ENCODE measurements at regions not wholly inside any gene's neighbourhood (a gene's known extent, or its start where the extent isn't known, plus 50 kb on each side); places are given as distances from the start of the nearest gene placed in this dataset.

GRCh38 chr5:68396722-68397121 is 181.2 kb downstream of the PIK3R1 start:
- no peak for FAIRE-seq
- DNase-seq (ENCODE audit: insufficient read length) = no peak
- TF ChIP-seq POLR2AphosphoS5 (IDR thresholded peaks at IDR 0.05; ENCODE audit: low read depth, low read length) (no peak), POLR2A (IDR thresholded peaks at IDR 0.05; ENCODE audit: low read depth, low read length) (no peak), TAF1 (IDR thresholded peaks at IDR 0.05; ENCODE audit: borderline replicate concordance, low read depth, low read length) (no peak)

GRCh38 chr5:68398146-68398812 is 182.7 kb downstream of the PIK3R1 start:
- FAIRE-seq (no peak), DNase-seq (ENCODE audit: insufficient read length) (no peak)
- no peak for TF ChIP-seq POLR2A (IDR thresholded peaks at IDR 0.05; ENCODE audit: low read depth, low read length)

- FAIRE-seq = no peak
- no peak for TF ChIP-seq POLR2A (IDR thresholded peaks at IDR 0.05; ENCODE audit: low read depth, low read length)
- no peak for TF ChIP-seq TAF1 (IDR thresholded peaks at IDR 0.05; ENCODE audit: borderline replicate concordance, low read depth, low read length)
- no peak for TF ChIP-seq POLR2AphosphoS5 (IDR thresholded peaks at IDR 0.05; ENCODE audit: low read depth, low read length)
These were observed 187.7 kb downstream of the PIK3R1 start for GRCh38 chr5:68403301-68403700.

GRCh38 chr5:68404246-68404645 is 188.7 kb downstream of the PIK3R1 start:
- TF ChIP-seq POLR2AphosphoS5 (IDR thresholded peaks at IDR 0.05; ENCODE audit: low read depth, low read length) = no peak
- TF ChIP-seq TAF1 (IDR thresholded peaks at IDR 0.05; ENCODE audit: borderline replicate concordance, low read depth, low read length) = no peak
- no peak for TF ChIP-seq POLR2A (IDR thresholded peaks at IDR 0.05; ENCODE audit: low read depth, low read length)
- no peak for DNase-seq (ENCODE audit: insufficient read length)
- FAIRE-seq = no peak

More at GRCh38 chr5:68403301-68403700, 187.7 kb downstream of the PIK3R1 start:
- no peak for DNase-seq (ENCODE audit: insufficient read length)

- FAIRE-seq = no peak
- no peak for DNase-seq (ENCODE audit: insufficient read length)
- TF ChIP-seq TAF1 (IDR thresholded peaks at IDR 0.05; ENCODE audit: borderline replicate concordance, low read depth, low read length) (no peak), POLR2AphosphoS5 (IDR thresholded peaks at IDR 0.05; ENCODE audit: low read depth, low read length) (no peak), POLR2A (IDR thresholded peaks at IDR 0.05; ENCODE audit: low read depth, low read length) (no peak)
These were observed 189.6 kb downstream of the PIK3R1 start for GRCh38 chr5:68405026-68405684.

GRCh38 chr5:68405784-68406743 is 190.5 kb downstream of the PIK3R1 start:
- FAIRE-seq (no peak), DNase-seq (ENCODE audit: insufficient read length) (no peak)

GRCh38 chr5:68406767-68407241 is 191.2 kb downstream of the PIK3R1 start:
- FAIRE-seq (peak; percentile 89), DNase-seq (ENCODE audit: insufficient read length) (peak; percentile 29)
- TF ChIP-seq POLR2A (IDR thresholded peaks at IDR 0.05; ENCODE audit: low read depth, low read length) (no peak), POLR2AphosphoS5 (IDR thresholded peaks at IDR 0.05; ENCODE audit: low read depth, low read length) (no peak), TAF1 (IDR thresholded peaks at IDR 0.05; ENCODE audit: borderline replicate concordance, low read depth, low read length) (no peak)

More at GRCh38 chr5:68405784-68406743, 190.5 kb downstream of the PIK3R1 start:
- TF ChIP-seq POLR2A (IDR thresholded peaks at IDR 0.05; ENCODE audit: low read depth, low read length) (no peak), TAF1 (IDR thresholded peaks at IDR 0.05; ENCODE audit: borderline replicate concordance, low read depth, low read length) (no peak), POLR2AphosphoS5 (IDR thresholded peaks at IDR 0.05; ENCODE audit: low read depth, low read length) (no peak)

GRCh38 chr5:68407311-68408239 is 192.0 kb downstream of the PIK3R1 start:
- FAIRE-seq (no peak), DNase-seq (ENCODE audit: insufficient read length) (no peak)
- no peak for TF ChIP-seq POLR2A (IDR thresholded peaks at IDR 0.05; ENCODE audit: low read depth, low read length)
- TF ChIP-seq TAF1 (IDR thresholded peaks at IDR 0.05; ENCODE audit: borderline replicate concordance, low read depth, low read length) = no peak
- TF ChIP-seq POLR2AphosphoS5 (IDR thresholded peaks at IDR 0.05; ENCODE audit: low read depth, low read length) = no peak

- TF ChIP-seq TAF1 (IDR thresholded peaks at IDR 0.05; ENCODE audit: borderline replicate concordance, low read depth, low read length) (no peak), POLR2AphosphoS5 (IDR thresholded peaks at IDR 0.05; ENCODE audit: low read depth, low read length) (no peak), POLR2A (IDR thresholded peaks at IDR 0.05; ENCODE audit: low read depth, low read length) (no peak)
- DNase-seq (ENCODE audit: insufficient read length) (no peak), FAIRE-seq (no peak)
These were observed 192.9 kb downstream of the PIK3R1 start for GRCh38 chr5:68408345-68408871.

- TF ChIP-seq POLR2A (IDR thresholded peaks at IDR 0.05; ENCODE audit: low read depth, low read length) (no peak), POLR2AphosphoS5 (IDR thresholded peaks at IDR 0.05; ENCODE audit: low read depth, low read length) (no peak), TAF1 (IDR thresholded peaks at IDR 0.05; ENCODE audit: borderline replicate concordance, low read depth, low read length) (no peak)
- FAIRE-seq (no peak), DNase-seq (ENCODE audit: insufficient read length) (no peak)
These were observed 193.7 kb downstream of the PIK3R1 start for GRCh38 chr5:68409259-68409658.

All from GM12892 (cell line).